GM13976 (cell line): ENCODE measurements at regions not wholly inside any gene's neighbourhood (a gene's known extent, or its start where the extent isn't known, plus 50 kb on each side); places are given as distances from the start of the nearest gene placed in this dataset.

ENCODE experiments used
- DNase-seq: peaks from one replicate; pipeline ENCODE4 v3.0.0; 2012; ENCODE audit warnings: low spot score
- in situ Hi-C: fragments of 300-500 bp; cut with MboI; formaldehyde crosslinking; loops from one replicate; pipeline ENCODE4 v1.12.0; 2022; ENCODE audit warnings: low sequenced_read_pairs, mixed read lengths, inconsistent platforms; ENCODE audit not compliant: unreplicated experiment
- TF ChIP-seq, protein P1 (sequence below): IDR thresholded peaks from 2 replicates; pipeline ENCODE4 v1.5.1; 2012; ENCODE audit warnings: borderline replicate concordance, mild to moderate bottlenecking; ENCODE audit not compliant: insufficient read depth; ENCODE audit errors: extremely low read depth, missing control alignments, control extremely low read depth

DNA sequence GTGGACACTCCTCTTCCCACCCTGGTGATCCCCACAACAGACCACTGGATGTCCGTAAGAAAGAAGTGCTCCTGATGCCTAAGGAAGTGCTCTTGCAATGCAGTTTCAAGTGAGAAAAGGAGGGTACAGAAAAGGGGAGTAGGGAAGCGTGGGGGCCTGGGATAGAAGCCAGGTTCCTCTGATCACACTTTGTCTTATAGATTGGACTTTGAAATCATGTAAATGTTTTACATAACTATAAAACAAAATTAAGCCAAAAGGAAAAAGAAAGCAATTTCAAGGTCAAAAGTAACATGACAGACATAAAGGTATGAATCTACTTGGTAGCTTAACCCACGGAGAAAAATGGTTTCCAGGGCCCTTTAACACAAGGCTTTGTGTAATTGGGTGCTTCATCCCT is 107.3 kb upstream of the TRPM1 start:
- in situ Hi-C loops, result loop anchor here (10.0 to 25.0 kb wide), 2 partner anchors 228 to 276 kb away; no protein-coding TSS in a partner anchor
- TF ChIP-seq, protein P1, sequence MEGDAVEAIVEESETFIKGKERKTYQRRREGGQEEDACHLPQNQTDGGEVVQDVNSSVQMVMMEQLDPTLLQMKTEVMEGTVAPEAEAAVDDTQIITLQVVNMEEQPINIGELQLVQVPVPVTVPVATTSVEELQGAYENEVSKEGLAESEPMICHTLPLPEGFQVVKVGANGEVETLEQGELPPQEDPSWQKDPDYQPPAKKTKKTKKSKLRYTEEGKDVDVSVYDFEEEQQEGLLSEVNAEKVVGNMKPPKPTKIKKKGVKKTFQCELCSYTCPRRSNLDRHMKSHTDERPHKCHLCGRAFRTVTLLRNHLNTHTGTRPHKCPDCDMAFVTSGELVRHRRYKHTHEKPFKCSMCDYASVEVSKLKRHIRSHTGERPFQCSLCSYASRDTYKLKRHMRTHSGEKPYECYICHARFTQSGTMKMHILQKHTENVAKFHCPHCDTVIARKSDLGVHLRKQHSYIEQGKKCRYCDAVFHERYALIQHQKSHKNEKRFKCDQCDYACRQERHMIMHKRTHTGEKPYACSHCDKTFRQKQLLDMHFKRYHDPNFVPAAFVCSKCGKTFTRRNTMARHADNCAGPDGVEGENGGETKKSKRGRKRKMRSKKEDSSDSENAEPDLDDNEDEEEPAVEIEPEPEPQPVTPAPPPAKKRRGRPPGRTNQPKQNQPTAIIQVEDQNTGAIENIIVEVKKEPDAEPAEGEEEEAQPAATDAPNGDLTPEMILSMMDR, result no peak
- DNase-seq, result no peak

DNA sequence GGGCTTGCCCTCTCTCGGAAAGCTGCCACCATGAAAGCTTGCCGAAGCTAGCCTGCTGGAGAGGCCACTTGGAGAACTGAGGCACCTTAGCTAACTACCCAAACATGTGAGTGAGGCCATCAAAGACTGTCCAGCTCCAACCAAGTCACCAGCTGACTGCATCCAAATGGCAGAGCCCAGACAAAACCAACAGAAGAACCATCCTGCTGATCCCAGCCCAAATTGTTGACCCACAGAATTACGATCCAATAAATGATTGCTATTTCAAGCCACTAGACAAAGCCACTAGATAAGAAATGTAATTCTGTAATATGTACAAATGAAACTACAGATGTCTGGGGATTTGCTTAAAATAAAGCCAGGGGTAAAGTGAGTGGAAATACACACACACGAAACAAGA is 109.8 kb upstream of the TRPM1 start:
- TF ChIP-seq, protein P1, result no peak
- DNase-seq, result no peak
- in situ Hi-C loops, result loop anchor here (25.0 kb wide), 1 partner anchor 226 kb away; no protein-coding TSS in a partner anchor

DNA sequence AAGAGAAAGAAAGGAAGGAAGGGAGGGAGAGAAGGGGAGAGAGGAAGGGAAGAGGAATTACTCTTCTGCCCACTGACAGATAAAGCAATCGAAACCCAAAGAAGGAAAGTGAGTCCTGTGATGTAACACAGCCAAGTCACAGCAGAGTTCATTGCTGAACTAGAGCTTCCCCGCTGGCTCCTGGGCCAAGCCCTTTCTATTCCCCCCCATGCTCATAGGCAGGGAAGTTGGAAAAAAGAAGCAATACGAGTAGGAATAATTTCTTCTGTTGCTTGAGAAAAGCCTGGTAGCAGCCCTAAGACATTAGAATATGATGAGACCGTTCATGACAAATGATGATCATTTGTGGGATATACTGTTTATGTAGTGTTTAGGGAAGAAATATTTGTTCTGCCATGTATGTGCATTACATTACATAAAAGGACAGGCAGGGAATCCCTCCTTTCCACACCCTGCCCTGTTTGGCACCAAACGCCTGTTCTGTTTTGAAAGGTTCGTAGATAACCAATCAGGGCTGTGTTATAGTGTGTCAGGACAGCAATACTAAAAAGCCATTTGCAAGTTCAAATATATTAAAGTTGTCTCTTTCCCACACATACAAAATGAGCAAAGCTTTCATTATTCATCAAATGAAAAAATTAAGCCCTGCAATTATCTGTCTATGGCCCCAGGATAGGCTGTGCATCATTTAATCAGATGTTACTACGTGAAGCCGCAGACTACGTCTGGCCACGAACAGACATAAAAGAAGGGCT is 111.0 kb upstream of the TRPM1 start:
- DNase-seq, result no peak
- in situ Hi-C loops, result loop anchor here (25.0 kb wide), 1 partner anchor 225 kb away; no protein-coding TSS in a partner anchor
- TF ChIP-seq, protein P1, result no peak

DNA sequence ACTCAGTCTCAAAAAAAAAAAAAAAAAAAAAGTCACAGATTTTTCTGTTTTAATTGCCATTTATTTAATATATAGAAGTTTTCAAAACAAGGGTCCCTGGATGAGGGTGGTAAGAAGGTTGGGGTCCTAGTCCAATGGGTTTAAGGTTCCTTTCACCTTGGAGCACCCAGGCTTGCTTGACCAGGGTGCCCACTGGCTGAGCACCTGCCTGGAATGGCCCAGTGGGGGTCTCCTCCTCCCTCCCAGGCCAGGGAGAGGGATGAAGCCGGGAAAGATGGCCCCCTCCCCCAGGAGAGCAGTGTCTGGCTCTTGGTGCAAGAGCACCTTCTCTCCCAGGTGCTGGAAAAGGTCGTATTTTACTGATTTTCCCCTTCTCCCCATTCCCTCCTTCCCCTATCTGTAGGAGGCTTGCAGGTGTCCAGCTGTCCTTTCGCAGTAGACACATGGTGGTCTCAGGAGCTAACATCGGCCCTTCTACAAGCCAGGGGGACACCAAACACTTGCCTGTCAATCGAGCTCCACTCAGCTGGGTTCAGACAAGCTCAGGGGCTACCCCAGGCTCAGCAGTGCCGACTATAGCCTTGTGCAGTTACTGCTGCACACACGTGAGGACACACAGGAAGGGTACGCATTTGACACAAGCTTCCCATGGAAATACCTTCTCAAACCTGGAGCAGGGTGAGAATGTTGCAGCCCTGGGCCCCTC is 112.3 kb upstream of the KLF13 start:
- DNase-seq, result no peak
- in situ Hi-C loops, result loop anchor here (25.0 kb wide), 1 partner anchor 223 kb away; no protein-coding TSS in a partner anchor
- TF ChIP-seq, protein P1, result no peak

DNA sequence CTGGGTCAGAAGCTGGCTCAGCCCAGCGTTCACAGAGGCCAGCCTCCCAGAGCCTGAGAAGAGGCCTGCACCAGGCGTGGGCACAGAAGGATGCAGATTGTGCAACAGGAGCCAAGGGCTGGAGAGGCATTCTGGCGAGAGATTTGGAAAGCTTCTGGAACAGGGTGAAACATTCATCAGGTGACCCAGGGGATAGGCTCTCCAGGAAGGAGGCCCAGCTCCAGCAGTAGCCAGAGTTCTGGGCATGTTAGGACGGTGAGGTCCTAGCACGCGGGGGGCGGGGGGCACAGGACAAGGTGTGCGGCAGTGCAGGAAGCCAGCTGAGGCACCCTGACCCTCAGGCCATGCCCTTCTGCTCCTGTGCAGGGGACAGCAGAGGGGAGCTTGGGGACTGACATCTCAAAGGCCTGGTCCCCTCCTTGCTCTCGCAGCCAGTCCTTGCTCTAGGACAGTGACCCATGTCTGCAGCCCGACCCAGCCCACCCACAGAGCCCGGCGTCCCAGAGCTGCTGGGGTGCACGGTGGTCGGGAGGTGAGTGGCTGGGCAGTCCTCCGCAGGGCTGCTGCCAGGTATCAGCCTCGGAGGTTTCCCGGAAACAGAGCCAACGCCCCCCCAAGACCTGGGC is 111.7 kb upstream of the KLF13 start:
- in situ Hi-C loops, result loop anchor here (25.0 kb wide), 1 partner anchor 222 kb away; no protein-coding TSS in a partner anchor
- DNase-seq, result no peak
- TF ChIP-seq, protein P1, result no peak

DNA sequence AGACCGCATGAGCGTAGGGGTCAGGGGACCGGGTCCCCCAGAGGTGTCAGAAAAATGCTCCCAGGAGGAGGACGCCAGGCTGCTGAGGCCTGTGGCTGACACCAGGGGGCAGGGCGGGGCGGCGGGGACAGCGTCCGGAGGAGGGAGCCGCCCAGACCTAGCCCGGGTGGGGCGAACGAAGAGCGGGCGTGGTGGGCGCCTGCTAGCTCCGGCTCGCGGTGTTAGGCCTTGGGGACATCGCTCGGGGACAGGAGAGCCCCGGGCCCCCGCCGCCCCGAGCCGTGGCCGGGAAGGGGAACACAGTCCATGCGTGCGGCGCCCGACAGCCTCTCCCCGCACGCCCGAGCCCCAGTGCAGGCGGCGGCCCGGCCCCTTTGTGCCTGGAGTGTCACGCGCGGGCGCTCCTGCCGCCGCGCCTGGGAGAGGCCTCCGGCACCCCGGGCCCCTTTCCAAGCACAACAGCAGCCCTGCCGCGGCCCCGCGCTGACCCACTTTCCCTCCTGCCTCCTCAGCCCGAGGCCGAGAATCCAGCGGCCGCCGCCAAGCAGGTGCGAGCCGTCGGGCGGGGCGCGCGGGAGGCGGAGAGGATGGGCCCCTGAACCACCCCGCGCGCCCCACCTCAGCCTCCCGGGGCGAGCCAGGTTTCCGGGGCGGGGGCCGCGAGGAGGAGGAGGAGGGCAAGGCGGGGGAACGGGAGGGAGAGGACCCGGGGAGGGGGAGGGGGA is 111.0 kb upstream of the KLF13 start:
- TF ChIP-seq, protein P1, result peak; percentile 84
- in situ Hi-C loops, result loop anchor here (25.0 kb wide), 1 partner anchor 222 kb away; no protein-coding TSS in a partner anchor
- peak; percentile 93 for DNase-seq
